ENCODE measurements at regions not wholly inside any gene's neighbourhood (a gene's known extent, or its start where the extent isn't known, plus 50 kb on each side); places are given as distances from the start of the nearest gene placed in this dataset.

GRCh38 chr5:82356021-82356420, 77.9 kb upstream of the RPS23 start:
- Histone ChIP-seq H2AK5ac (ENCODE audit: low read depth, low read length) (no peak overlapping the region), H2BK12ac (ENCODE audit: low read depth, low read length) (no peak overlapping the region), H4K8ac (ENCODE audit: extremely low read depth, insufficient read depth, low read length) (no peak overlapping the region), H4K20me1 (replicated peaks in 1 of 2; ENCODE audit: control insufficient read depth in 1 of 2, insufficient read depth in 2 of 2, low read length in 2 of 2) (no peaks in the 10 kb centered on the region), H3K27ac (ENCODE audit: low read depth, low read length) (no peak overlapping the region), H2BK20ac (ENCODE audit: low read length) (no peak overlapping the region), H2BK15ac (ENCODE audit: low read length) (no peak overlapping the region), H3K36me3 (ENCODE audit: control insufficient read depth in 2 of 4, insufficient read depth in 4 of 4, low read length in 3 of 4) (no peaks in the 10 kb centered on the region), H3K9me3 (ENCODE audit: insufficient read depth in 2 of 2, low read depth in 1 of 2, low read length in 1 of 2) (no peaks in the 10 kb centered on the region), H3K4me2 (ENCODE audit: insufficient read depth in 1 of 2, low read depth in 2 of 2, low read length in 2 of 2) (no peak overlapping the region), H3K56ac (replicated peaks; ENCODE audit: insufficient read length, low read depth, low read length) (no peak overlapping the region), H4K5ac (ENCODE audit: insufficient read length, low read depth, low read length) (no peak overlapping the region), H3K79me2 (ENCODE audit: control insufficient read depth in 1 of 2, insufficient read depth in 2 of 2, low read length in 2 of 2) (no peaks in the 10 kb centered on the region), H3K18ac (ENCODE audit: extremely low read depth, low read length) (no peak overlapping the region), H3K23ac (ENCODE audit: insufficient read length) (no peak overlapping the region), H3K14ac (ENCODE audit: insufficient read length) (no peak overlapping the region), H3K4ac (replicated peaks; ENCODE audit: insufficient read length, low read depth, low read length) (no peak overlapping the region), H2BK120ac (replicated peaks; ENCODE audit: low read depth, low read length) (no peak overlapping the region), H3K4me3 (ENCODE audit: extremely low read depth in 1 of 4, insufficient read depth in 2 of 4, low read depth in 3 of 4, low read length in 4 of 4) (no peak overlapping the region), H3K9ac (replicated peaks in 1 of 4; ENCODE audit: extremely low read depth in 1 of 4, low read depth in 3 of 4, low read length in 3 of 4) (no peak overlapping the region), H3K27me3 (replicated peaks in 1 of 4; ENCODE audit: control insufficient read depth in 3 of 4, extremely low read depth in 1 of 4, insufficient read depth in 3 of 4, low read length in 3 of 4) (no peaks in the 10 kb centered on the region), H3K4me1 (replicated peaks in 1 of 4; ENCODE audit: control insufficient read depth in 3 of 4, insufficient read depth in 4 of 4, low read length in 3 of 4) (peaks cover 0 to 8% (median 0%) of the 10 kb centered on the region in 4 experiments; a peak in 1 of 7 replicates), H3K23me2 (ENCODE audit: low read depth, low read length) (no peaks in the 10 kb centered on the region), H2AFZ (ENCODE audit: low read length) (no peak overlapping the region), H3K79me1 (ENCODE audit: low read depth, low read length) (no peaks in the 10 kb centered on the region), H2BK5ac (ENCODE audit: low read depth, low read length) (no peak overlapping the region), H4K91ac (replicated peaks; ENCODE audit: insufficient read length, low read length) (no peak overlapping the region)
- FAIRE-seq (no peak), DNase-seq (ENCODE audit: low read depth in 1 of 2, low spot score in 2 of 2) (no peak)
- CTCF ChIA-PET (ENCODE audit: partially characterized antibody): interaction anchor here (1.0 to 12.2 kb wide), 3 partner anchors 9 to 1172 kb away, joined by 4 to 130 read pairs (median 87); no protein-coding TSS in a partner anchor
- WGBS, 2 experiments (ENCODE audit: extremely low coverage in 1 of 2, insufficient coverage in 1 of 2, insufficient read length in 1 of 2, insufficient replicate concordance in 2 of 2, low coverage in 1 of 2, low lambda C conversion rate in 2 of 2, missing lambda C conversion rate in 1 of 2): 96% methylated on average over 4 of the region's 4 CpGs; no CpG with 5 or more reads in 1 of the 2 experiments
- POLR2A ChIA-PET (ENCODE audit: partially characterized antibody): no interaction called here
- TF ChIP-seq MAFK (IDR thresholded peaks at IDR 0.05; ENCODE audit: low read depth, low read length) (no peak), KDM1A (IDR thresholded peaks at IDR 0.05; ENCODE audit: borderline replicate concordance, low read length) (no peak), ASH2L (IDR thresholded peaks at IDR 0.05; ENCODE audit: low read length) (no peak)

Measured in H1 (cell line).